Prostate gland (tissue), 2 donors: ENCODE measurements at regions not wholly inside any gene's neighbourhood (a gene's known extent, or its start where the extent isn't known, plus 50 kb on each side); places are given as distances from the start of the nearest gene placed in this dataset.
A peak's percentile ranks its signal among the peaks of the same experiment; 100 is the strongest.

Experiments
- DNase-seq: peaks from one replicate; pipeline ENCODE4 v3.0.0-alpha.2; 2019; ENCODE audit warnings: low spot score
- H3K27ac ChIP-seq, 2 donors: fragments of 200-600 bp; sonication (generic); 2 replicates each; pipeline ENCODE4 v1.5.1; 2017 to 2019
- H3K27me3 ChIP-seq: fragments of 200-600 bp; sonication (generic); replicated peaks from 2 replicates; pipeline ENCODE4 v1.5.1; 2019; ENCODE audit not compliant: insufficient read depth
- H3K36me3 ChIP-seq, 2 donors: fragments of 200-600 bp; sonication (generic); 1 replicate in 1 of 2; 2 replicates in 1 of 2; pipeline versions ENCODE4 v1.5.1 to v1.8.1; 2017 to 2019
- H3K4me1 ChIP-seq: fragments of 200-600 bp; sonication (generic); replicated peaks from 2 replicates; pipeline ENCODE4 v1.5.1; 2019
- H3K4me3 ChIP-seq, 2 donors: fragments of 200-600 bp; sonication (generic); 2 replicates each; pipeline ENCODE4 v1.5.1; 2017 to 2019
- H3K9me3 ChIP-seq: fragments of 200-600 bp; sonication (generic); 2 replicates; pipeline ENCODE4 v1.5.1; 2017
- POLR2A ChIP-seq: fragments of 450-650 bp; IDR thresholded peaks from one replicate; pipeline ENCODE4 v1.6.1; 2016; ENCODE audit warnings: antibody characterized with exemption, mild to moderate bottlenecking
- POLR2AphosphoS5 ChIP-seq: sonication (generic); formaldehyde crosslinking; IDR thresholded peaks from one replicate; pipeline ENCODE4 v1.6.1; 2017; ENCODE audit warnings: antibody characterized with exemption
- WGBS: methylation state at CpG from one replicate; pipeline ENCODE4 v1.1.5; 2018; 5-methylcytosine and 5-hydroxymethylcytosine counted together
- intact Hi-C: fragments of 100-400 bp; cut with DNase I; formaldehyde crosslinking; loops from one replicate; pipeline ENCODE4 v1.14.2; 2022
- TF ChIP-seq, protein P1 (sequence below), 4 experiments: fragments of 200-600 bp in 2 of 4; fragments of 450-650 bp in 2 of 4; sonication (generic) in 2 of 4; IDR thresholded peaks; 1 replicate in 3 of 4; 2 replicates in 1 of 4; pipeline ENCODE4 v1.5.1; 2016 to 2019; ENCODE audit warnings: antibody characterized with exemption in 4 of 4, mild to moderate bottlenecking in 2 of 4, moderate library complexity in 2 of 4

DNA sequence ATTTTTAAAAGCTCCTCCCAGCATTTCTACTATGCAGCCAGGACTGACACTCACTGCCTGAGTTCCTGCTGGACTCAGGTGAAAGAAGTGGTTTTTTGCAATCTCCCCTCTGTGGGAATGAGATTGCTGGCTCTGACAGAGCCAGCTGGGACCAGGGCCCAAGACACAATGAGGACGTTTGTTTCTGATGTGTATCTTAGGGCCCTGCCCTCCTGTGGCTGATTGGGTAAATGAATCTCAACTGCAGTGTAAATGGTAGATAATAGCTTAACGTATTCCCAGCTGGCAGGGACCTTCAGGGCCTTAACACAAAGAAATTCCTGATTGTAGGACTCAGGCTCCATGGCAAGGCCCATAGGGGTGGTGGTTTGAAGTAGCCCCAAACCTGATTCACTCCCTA lies 85.8 kb upstream of the PRPS1 start:
- no peaks in the 10 kb centered on the region for H3K27me3 ChIP-seq
- H3K4me3 ChIP-seq: no peak overlapping the region
- H3K27ac ChIP-seq: no peak overlapping the region
- H3K4me1 ChIP-seq: no peaks in the 10 kb centered on the region
- 25% methylated on average over 1 of the region's 2 CpGs for WGBS
- peak; percentile 16 for DNase-seq
- no peaks in the 10 kb centered on the region for H3K36me3 ChIP-seq
- intact Hi-C loops: no loop called here
- no peaks in the 10 kb centered on the region for H3K9me3 ChIP-seq
- peak; percentile 35 for TF ChIP-seq POLR2AphosphoS5
- TF ChIP-seq, protein P1, sequence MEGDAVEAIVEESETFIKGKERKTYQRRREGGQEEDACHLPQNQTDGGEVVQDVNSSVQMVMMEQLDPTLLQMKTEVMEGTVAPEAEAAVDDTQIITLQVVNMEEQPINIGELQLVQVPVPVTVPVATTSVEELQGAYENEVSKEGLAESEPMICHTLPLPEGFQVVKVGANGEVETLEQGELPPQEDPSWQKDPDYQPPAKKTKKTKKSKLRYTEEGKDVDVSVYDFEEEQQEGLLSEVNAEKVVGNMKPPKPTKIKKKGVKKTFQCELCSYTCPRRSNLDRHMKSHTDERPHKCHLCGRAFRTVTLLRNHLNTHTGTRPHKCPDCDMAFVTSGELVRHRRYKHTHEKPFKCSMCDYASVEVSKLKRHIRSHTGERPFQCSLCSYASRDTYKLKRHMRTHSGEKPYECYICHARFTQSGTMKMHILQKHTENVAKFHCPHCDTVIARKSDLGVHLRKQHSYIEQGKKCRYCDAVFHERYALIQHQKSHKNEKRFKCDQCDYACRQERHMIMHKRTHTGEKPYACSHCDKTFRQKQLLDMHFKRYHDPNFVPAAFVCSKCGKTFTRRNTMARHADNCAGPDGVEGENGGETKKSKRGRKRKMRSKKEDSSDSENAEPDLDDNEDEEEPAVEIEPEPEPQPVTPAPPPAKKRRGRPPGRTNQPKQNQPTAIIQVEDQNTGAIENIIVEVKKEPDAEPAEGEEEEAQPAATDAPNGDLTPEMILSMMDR (IDR thresholded peaks at IDR 0.05): peak in 2 of 4 experiments; percentile 15
- TF ChIP-seq POLR2A: no peak

DNA sequence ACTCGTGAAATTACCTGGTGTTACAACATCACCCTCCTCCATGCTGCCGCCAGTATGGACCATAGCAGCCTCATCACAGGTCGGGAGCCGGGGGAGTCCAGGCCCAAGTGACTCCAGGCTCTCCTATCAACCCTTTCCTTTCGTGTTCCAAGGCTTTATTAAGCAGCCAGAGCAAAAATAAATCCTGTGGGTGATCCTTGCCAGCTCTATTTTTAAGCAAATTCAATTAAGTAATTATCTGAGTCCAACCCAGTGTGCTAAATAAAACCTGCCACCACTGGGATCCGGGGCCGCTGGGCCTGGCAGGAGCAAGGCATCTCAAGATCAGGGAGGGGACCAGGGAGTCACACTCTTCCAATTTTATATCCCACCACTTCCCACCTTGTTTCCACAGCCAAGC lies 80.7 kb upstream of the PRPS1 start:
- 84% methylated on average over 5 of the region's 7 CpGs for whole genome bisulfite sequencing
- H3K27ac ChIP-seq: no peak overlapping the region
- intact Hi-C loops: no loop called here
- H3K36me3 ChIP-seq: no peaks in the 10 kb centered on the region
- H3K9me3 ChIP-seq: no peaks in the 10 kb centered on the region
- DNase-seq: no peak
- no peaks in the 10 kb centered on the region for H3K4me1 ChIP-seq
- TF ChIP-seq, protein P1 (IDR thresholded peaks at IDR 0.05): no peak
- TF ChIP-seq POLR2A: no peak
- TF ChIP-seq POLR2AphosphoS5: no peak
- H3K4me3 ChIP-seq: no peak overlapping the region
- H3K27me3 ChIP-seq: no peaks in the 10 kb centered on the region

DNA sequence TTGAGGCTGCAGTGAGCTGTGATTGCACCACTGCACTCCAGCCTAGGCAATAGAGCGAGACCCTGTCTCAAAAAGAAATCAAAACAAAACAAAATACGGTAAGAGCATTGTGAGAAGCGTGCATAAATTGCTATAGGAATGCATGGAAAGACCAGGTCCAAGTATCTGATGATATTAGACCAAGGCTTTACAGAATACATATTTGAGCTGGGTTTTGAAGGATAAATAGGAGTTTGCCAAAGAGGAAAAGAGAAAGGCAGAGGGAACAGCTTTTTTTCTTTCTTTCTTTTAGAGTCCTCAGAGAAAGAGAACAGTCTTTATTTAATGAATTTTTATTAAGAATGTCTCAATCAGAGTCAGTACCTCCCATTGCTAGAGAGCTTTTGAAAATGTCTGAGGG lies 79.5 kb upstream of the PRPS1 start:
- intact Hi-C loops: no loop called here
- Histone ChIP-seq H3K36me3 (no peaks in the 10 kb centered on the region), H3K27ac (no peak overlapping the region), H3K4me3 (no peak overlapping the region), H3K27me3 (no peaks in the 10 kb centered on the region), H3K4me1 (no peaks in the 10 kb centered on the region), H3K9me3 (no peaks in the 10 kb centered on the region)
- no peak for DNase-seq
- WGBS: 97% methylated on average over 3 of the region's 3 CpGs
- TF ChIP-seq POLR2AphosphoS5: no peak

DNA sequence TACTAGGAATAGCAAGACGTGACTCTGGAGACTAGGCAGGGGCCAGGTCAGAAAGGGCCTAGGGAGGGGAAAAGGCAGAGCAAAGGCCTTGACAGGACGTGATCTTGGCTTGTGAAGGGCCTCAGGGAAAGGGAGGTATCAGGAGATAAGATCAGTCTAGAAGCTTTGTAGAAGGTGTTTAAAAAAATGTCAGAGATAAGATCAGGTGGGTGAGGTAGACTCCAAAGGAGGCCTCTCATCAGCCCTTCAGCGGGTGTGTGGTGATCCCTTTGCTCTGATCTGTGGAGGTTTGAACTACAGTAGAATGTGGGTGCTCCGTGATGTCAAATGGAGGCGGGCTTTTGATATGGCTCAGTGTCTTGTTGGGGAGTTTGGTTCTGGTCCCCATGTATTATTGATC lies 78.8 kb upstream of the PRPS1 start:
- DNase-seq: no peak
- Histone ChIP-seq H3K27ac (no peak overlapping the region), H3K4me3 (no peak overlapping the region), H3K9me3 (no peaks in the 10 kb centered on the region), H3K27me3 (no peaks in the 10 kb centered on the region), H3K36me3 (no peaks in the 10 kb centered on the region), H3K4me1 (no peaks in the 10 kb centered on the region)
- TF ChIP-seq, protein P1 (IDR thresholded peaks at IDR 0.05): no peak
- TF ChIP-seq POLR2AphosphoS5 (no peak), POLR2A (no peak)
- WGBS: 72% methylated on average over 5 of the region's 5 CpGs
- intact Hi-C loops: no loop called here

DNA sequence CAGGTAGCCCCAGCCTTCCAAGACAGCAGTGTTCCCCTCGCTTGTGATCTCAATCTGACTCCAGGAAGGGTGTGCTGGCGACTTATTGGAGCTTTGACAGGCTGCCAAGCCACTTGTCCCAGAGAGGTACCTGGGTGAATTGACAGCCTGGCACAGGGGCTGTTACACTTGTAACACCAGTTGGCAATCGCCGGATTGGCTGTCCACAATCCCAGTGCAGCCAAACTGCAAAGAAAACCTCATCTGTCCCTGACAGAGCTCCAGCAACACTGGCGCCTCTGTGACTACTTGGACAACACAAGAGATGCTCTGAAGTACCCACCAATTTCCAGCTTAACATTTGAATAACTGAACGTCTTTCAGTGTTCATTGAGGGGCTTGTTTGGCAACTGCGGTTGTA lies 76.8 kb upstream of the PRPS1 start:
- 33% methylated on average over 5 of the region's 7 CpGs for WGBS
- H3K36me3 ChIP-seq: no peaks in the 10 kb centered on the region
- no peak overlapping the region for H3K27ac ChIP-seq

More for the DNA sequence above, 76.8 kb upstream of the PRPS1 start:
- H3K9me3 ChIP-seq: no peaks in the 10 kb centered on the region
- H3K4me1 ChIP-seq: no peaks in the 10 kb centered on the region
- peak; percentile 34 for DNase-seq
- TF ChIP-seq, protein P1 (IDR thresholded peaks at IDR 0.05): no peak
- TF ChIP-seq POLR2AphosphoS5 (no peak), POLR2A (no peak)
- H3K27me3 ChIP-seq: no peaks in the 10 kb centered on the region
- intact Hi-C loops: no loop called here
- H3K4me3 ChIP-seq: no peak overlapping the region
